ENCODE measurements at regions not wholly inside any gene's neighbourhood (a gene's known extent, or its start where the extent isn't known, plus 50 kb on each side); places are given as distances from the start of the nearest gene placed in this dataset.

DNA sequence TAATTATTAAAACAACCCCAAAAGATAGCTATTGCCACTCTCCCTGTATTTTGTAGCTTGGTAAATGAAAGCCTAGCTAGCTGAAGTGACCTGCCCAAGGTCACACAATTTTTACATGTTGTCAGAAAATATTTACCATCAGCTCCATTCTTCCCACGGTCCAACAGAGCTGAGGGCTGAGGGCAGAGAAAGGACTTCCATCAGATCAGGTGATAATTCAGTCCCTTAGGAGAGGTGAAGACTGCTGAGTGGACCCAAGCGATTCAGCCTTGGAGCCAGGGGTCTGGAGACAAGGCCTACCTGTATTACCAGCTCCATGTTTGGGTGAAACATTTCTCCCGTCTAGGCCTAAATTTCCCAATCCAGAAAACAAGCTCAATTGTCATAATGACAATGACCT is 149.5 kb upstream of the TSHZ3 start:
- H4K91ac ChIP-seq (replicated peaks; ENCODE audit: insufficient read length, low read length), result no peak overlapping the region
- H3K4me3 ChIP-seq (ENCODE audit: extremely low read depth in 1 of 4, insufficient read depth in 2 of 4, low read depth in 3 of 4, low read length in 4 of 4), result no peak overlapping the region
- CTCF ChIA-PET (ENCODE audit: partially characterized antibody), result interaction anchor here (0.6 to 1.2 kb wide), 4 partner anchors 38 to 1588 kb away, joined by 3 to 5 read pairs (median 3); no protein-coding TSS in a partner anchor
- H4K8ac ChIP-seq (ENCODE audit: extremely low read depth, insufficient read depth, low read length), result no peak overlapping the region; the same call in 1 of the 2 replicates
- peak overlapping the region; percentile 39; the same call in 1 of the 2 replicates for H2BK12ac ChIP-seq (ENCODE audit: low read depth, low read length)
- no peaks in the 10 kb centered on the region; a peak in 1 of 7 replicates for H3K4me1 ChIP-seq (replicated peaks in 1 of 4; ENCODE audit: control insufficient read depth in 3 of 4, insufficient read depth in 4 of 4, low read length in 3 of 4)
- no peaks in the 10 kb centered on the region for H3K9me3 ChIP-seq (ENCODE audit: insufficient read depth in 2 of 2, low read depth in 1 of 2, low read length in 1 of 2)
- no peak overlapping the region for H3K56ac ChIP-seq (replicated peaks; ENCODE audit: insufficient read length, low read depth, low read length)
- H2BK5ac ChIP-seq (ENCODE audit: low read depth, low read length), result no peak overlapping the region
- H4K5ac ChIP-seq (ENCODE audit: insufficient read length, low read depth, low read length), result no peak overlapping the region
- H3K14ac ChIP-seq (ENCODE audit: insufficient read length), result no peak overlapping the region
- no peaks in the 10 kb centered on the region for H3K36me3 ChIP-seq (ENCODE audit: control insufficient read depth in 2 of 4, insufficient read depth in 4 of 4, low read length in 3 of 4)
- no peak overlapping the region for H3K18ac ChIP-seq (ENCODE audit: extremely low read depth, low read length)
- no peak overlapping the region for H3K4me2 ChIP-seq (ENCODE audit: insufficient read depth in 1 of 2, low read depth in 2 of 2, low read length in 2 of 2)
- no peak overlapping the region for H2BK15ac ChIP-seq (ENCODE audit: low read length)
- no peak for DNase-seq (ENCODE audit: low read depth in 1 of 2, low spot score in 2 of 2)
- 96% methylated on average over 3 of the region's 3 CpGs; no CpG with 5 or more reads in 1 of the 2 experiments for WGBS, 2 experiments (ENCODE audit: extremely low coverage in 1 of 2, insufficient coverage in 1 of 2, insufficient read length in 1 of 2, insufficient replicate concordance in 2 of 2, low coverage in 1 of 2, low lambda C conversion rate in 2 of 2, missing lambda C conversion rate in 1 of 2)
- no peaks in the 10 kb centered on the region for H3K79me1 ChIP-seq (ENCODE audit: low read depth, low read length)
- no peaks in the 10 kb centered on the region for H3K23me2 ChIP-seq (ENCODE audit: low read depth, low read length)
- H2AK5ac ChIP-seq (ENCODE audit: low read depth, low read length), result no peak overlapping the region
- TF ChIP-seq ASH2L (IDR thresholded peaks at IDR 0.05; ENCODE audit: low read length) (no peak), POLR2AphosphoS5 (IDR thresholded peaks at IDR 0.05; ENCODE audit: low read depth, low read length) (no peak), CHD2 (IDR thresholded peaks at IDR 0.05; ENCODE audit: low read length) (no peak), TCF12 (IDR thresholded peaks at IDR 0.05; ENCODE audit: low read depth, low read length) (no peak), RFX5 (IDR thresholded peaks at IDR 0.05; ENCODE audit: borderline replicate concordance, low read depth, low read length) (no peak), CHD1 (IDR thresholded peaks at IDR 0.05; ENCODE audit: low read depth, low read length) (no peak), SIN3A (conservative IDR thresholded peaks at IDR 0.05 in 1 of 2, IDR thresholded peaks at IDR 0.05 in 1 of 2; ENCODE audit: low read depth in 1 of 2, low read length in 2 of 2) (no peak), EP300 (IDR thresholded peaks at IDR 0.05; ENCODE audit: borderline replicate concordance in 1 of 2, low read depth in 2 of 2, low read length in 2 of 2) (no peak), HDAC6 (IDR thresholded peaks at IDR 0.05; ENCODE audit: low read depth, low read length) (no peak), SIX5 (IDR thresholded peaks at IDR 0.05; ENCODE audit: low read depth, low read length) (no peak)
- TF ChIP-seq, protein P1, sequence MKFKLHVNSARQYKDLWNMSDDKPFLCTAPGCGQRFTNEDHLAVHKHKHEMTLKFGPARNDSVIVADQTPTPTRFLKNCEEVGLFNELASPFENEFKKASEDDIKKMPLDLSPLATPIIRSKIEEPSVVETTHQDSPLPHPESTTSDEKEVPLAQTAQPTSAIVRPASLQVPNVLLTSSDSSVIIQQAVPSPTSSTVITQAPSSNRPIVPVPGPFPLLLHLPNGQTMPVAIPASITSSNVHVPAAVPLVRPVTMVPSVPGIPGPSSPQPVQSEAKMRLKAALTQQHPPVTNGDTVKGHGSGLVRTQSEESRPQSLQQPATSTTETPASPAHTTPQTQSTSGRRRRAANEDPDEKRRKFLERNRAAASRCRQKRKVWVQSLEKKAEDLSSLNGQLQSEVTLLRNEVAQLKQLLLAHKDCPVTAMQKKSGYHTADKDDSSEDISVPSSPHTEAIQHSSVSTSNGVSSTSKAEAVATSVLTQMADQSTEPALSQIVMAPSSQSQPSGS (IDR thresholded peaks at IDR 0.05; ENCODE audit: low read length), result no peak
- no peak overlapping the region for H3K23ac ChIP-seq (ENCODE audit: insufficient read length)
- H3K79me2 ChIP-seq (ENCODE audit: control insufficient read depth in 1 of 2, insufficient read depth in 2 of 2, low read length in 2 of 2), result no peaks in the 10 kb centered on the region
- no peak overlapping the region for H3K9ac ChIP-seq (replicated peaks in 1 of 4; ENCODE audit: extremely low read depth in 1 of 4, low read depth in 3 of 4, low read length in 3 of 4)
- no peak overlapping the region for H3K27ac ChIP-seq (ENCODE audit: low read depth, low read length)
- FAIRE-seq, result no peak
- no peak overlapping the region for H3K4ac ChIP-seq (replicated peaks; ENCODE audit: insufficient read length, low read depth, low read length)
- no peak overlapping the region for H2AFZ ChIP-seq (ENCODE audit: low read length)
- no peaks in the 10 kb centered on the region for H4K20me1 ChIP-seq (replicated peaks in 1 of 2; ENCODE audit: control insufficient read depth in 1 of 2, insufficient read depth in 2 of 2, low read length in 2 of 2)
- no peaks in the 10 kb centered on the region for H3K27me3 ChIP-seq (replicated peaks in 1 of 4; ENCODE audit: control insufficient read depth in 3 of 4, extremely low read depth in 1 of 4, insufficient read depth in 3 of 4, low read length in 3 of 4)
- H2BK120ac ChIP-seq (replicated peaks; ENCODE audit: low read depth, low read length), result no peak overlapping the region
- no peak overlapping the region for H2BK20ac ChIP-seq (ENCODE audit: low read length)
- POLR2A ChIA-PET (ENCODE audit: partially characterized antibody), result no interaction called here
